ENCODE measurements at regions not wholly inside any gene's neighbourhood (a gene's known extent, or its start where the extent isn't known, plus 50 kb on each side); places are given as distances from the start of the nearest gene placed in this dataset.

GRCh38 chr5:24385617-24386016 lies 259.2 kb downstream of the CDH10 start:
- no peak for DNase-seq

- no peak for DNase-seq
Measured at GRCh38 chr5:24388448-24388847, 256.3 kb downstream of the CDH10 start.

GRCh38 chr5:24389968-24390367 lies 254.8 kb downstream of the CDH10 start:
- no peak for DNase-seq

- no peak for DNase-seq
Measured at GRCh38 chr5:24391816-24392215, 253.0 kb downstream of the CDH10 start.

- no peak for DNase-seq
Measured at GRCh38 chr5:24397601-24398000, 247.2 kb downstream of the CDH10 start.

- no peak for DNase-seq
Measured at GRCh38 chr5:24401773-24402172, 243.0 kb downstream of the CDH10 start.

- no peak for DNase-seq
Measured at GRCh38 chr5:24407466-24407865, 237.3 kb downstream of the CDH10 start.

GRCh38 chr5:24428345-24428744 lies 216.4 kb downstream of the CDH10 start:
- no peak for DNase-seq

- no peak for DNase-seq
Measured at GRCh38 chr5:24433555-24433954, 211.2 kb downstream of the CDH10 start.
